ENCODE measurements at regions not wholly inside any gene's neighbourhood (a gene's known extent, or its start where the extent isn't known, plus 50 kb on each side); places are given as distances from the start of the nearest gene placed in this dataset.
A peak's percentile ranks its signal among the peaks of the same experiment; 100 is the strongest.
"Not testable (repeated sequence)": the region's sequence is repeated elsewhere in the genome, so short reads cannot be mapped to it uniquely, and the experiment has no call there.

GRCh38 chr13:50174630-50175029 is 159.4 kb downstream of the KCNRG start:
- no peak for DNase-seq (ENCODE audit: low read depth)
- H3K4me3 ChIP-seq (ENCODE audit: low read depth, low read length) = no peak overlapping the region
- TF ChIP-seq POLR2A (IDR thresholded peaks at IDR 0.05; ENCODE audit: extremely low read depth, insufficient read length) = no peak
- no peak for TF ChIP-seq MAX (IDR thresholded peaks at IDR 0.05; ENCODE audit: low read depth, low read length)
- TF ChIP-seq CTCF (IDR thresholded peaks at IDR 0.05; ENCODE audit: low read depth, low read length) = no peak
- TF ChIP-seq MYC (IDR thresholded peaks at IDR 0.05; ENCODE audit: low read depth, low read length) = no peak

- DNase-seq (ENCODE audit: low read depth) = no peak
- H3K4me3 ChIP-seq (ENCODE audit: low read depth, low read length) = no peak overlapping the region
- TF ChIP-seq MYC (IDR thresholded peaks at IDR 0.05; ENCODE audit: low read depth, low read length) = no peak
- no peak for TF ChIP-seq CTCF (IDR thresholded peaks at IDR 0.05; ENCODE audit: low read depth, low read length)
These were observed 164.7 kb downstream of the KCNRG start for GRCh38 chr13:50179977-50180376.

GRCh38 chr13:50185769-50186763 is 170.8 kb downstream of the KCNRG start:
- H3K4me3 ChIP-seq (ENCODE audit: low read depth, low read length); DNase-seq (ENCODE audit: low read depth): not testable (repeated sequence)

GRCh38 chr13:50187352-50188029 is 172.2 kb downstream of the KCNRG start:
- H3K4me3 ChIP-seq (ENCODE audit: low read depth, low read length) = no peak overlapping the region
- no peak for DNase-seq (ENCODE audit: low read depth)
- TF ChIP-seq MYC (IDR thresholded peaks at IDR 0.05; ENCODE audit: low read depth, low read length) (no peak), POLR2A (IDR thresholded peaks at IDR 0.05; ENCODE audit: extremely low read depth, insufficient read length) (no peak), MAX (IDR thresholded peaks at IDR 0.05; ENCODE audit: low read depth, low read length) (no peak), CTCF (IDR thresholded peaks at IDR 0.05; ENCODE audit: low read depth, low read length) (no peak)

- DNase-seq (ENCODE audit: low read depth) = no peak
- no peak overlapping the region for H3K4me3 ChIP-seq (ENCODE audit: low read depth, low read length)
- TF ChIP-seq MAX (IDR thresholded peaks at IDR 0.05; ENCODE audit: low read depth, low read length) = no peak
- TF ChIP-seq POLR2A (IDR thresholded peaks at IDR 0.05; ENCODE audit: extremely low read depth, insufficient read length) = no peak
- TF ChIP-seq MYC (IDR thresholded peaks at IDR 0.05; ENCODE audit: low read depth, low read length) = no peak
- TF ChIP-seq CTCF (IDR thresholded peaks at IDR 0.05; ENCODE audit: low read depth, low read length) = no peak
These were observed 173.5 kb downstream of the KCNRG start for GRCh38 chr13:50188696-50189095.

- TF ChIP-seq MYC (IDR thresholded peaks at IDR 0.05; ENCODE audit: low read depth, low read length) (no peak), CTCF (IDR thresholded peaks at IDR 0.05; ENCODE audit: low read depth, low read length) (peak; percentile 28)
- DNase-seq (ENCODE audit: low read depth) = peak; percentile 42
- no peak overlapping the region for H3K4me3 ChIP-seq (ENCODE audit: low read depth, low read length)
These were observed 174.2 kb downstream of the KCNRG start for GRCh38 chr13:50189450-50189849.
